ENCODE measurements at regions not wholly inside any gene's neighbourhood (a gene's known extent, or its start where the extent isn't known, plus 50 kb on each side); places are given as distances from the start of the nearest gene placed in this dataset.
"Not testable (repeated sequence)": the region's sequence is repeated elsewhere in the genome, so short reads cannot be mapped to it uniquely, and the experiment has no call there.

GRCh38 chr7:65453341-65454030 is 79.8 kb downstream of the ZNF92 start:
- no peak overlapping the region for H3K4me3 ChIP-seq
- H3K27me3 ChIP-seq = no peaks in the 10 kb centered on the region
- ATAC-seq (peak in 1 of 4 donors; percentile 50), DNase-seq (no peak)
- intact Hi-C loops (cut with DNase I) = no loop called here
- H3K27ac ChIP-seq = no peak overlapping the region
- no peaks in the 10 kb centered on the region for H3K9me3 ChIP-seq
- 44% methylated on average over 5 of the region's 9 CpGs for WGBS (ENCODE audit: insufficient coverage, low coverage, low lambda C conversion rate, missing lambda C conversion rate)
- H3K4me1 ChIP-seq = no peaks in the 10 kb centered on the region
- TF ChIP-seq CTCF (IDR thresholded peaks at IDR 0.05) = no peak
- no peak for TF ChIP-seq POLR2A (IDR thresholded peaks at IDR 0.05)
- no peaks in the 10 kb centered on the region for H3K36me3 ChIP-seq

GRCh38 chr7:65454469-65454868 is 80.8 kb downstream of the ZNF92 start:
- TF ChIP-seq CTCF (IDR thresholded peaks at IDR 0.05) (no peak), POLR2A (IDR thresholded peaks at IDR 0.05) (no peak)
- ATAC-seq (no peak), DNase-seq (no peak)
- Histone ChIP-seq H3K9me3 (no peaks in the 10 kb centered on the region), H3K4me3 (no peak overlapping the region), H3K27ac (no peak overlapping the region), H3K36me3 (no peaks in the 10 kb centered on the region), H3K27me3 (no peaks in the 10 kb centered on the region), H3K4me1 (no peaks in the 10 kb centered on the region)
- intact Hi-C loops (cut with DNase I) = no loop called here

- H3K36me3 ChIP-seq; H3K9me3 ChIP-seq; H3K27me3 ChIP-seq; ATAC-seq; DNase-seq; H3K4me3 ChIP-seq; intact Hi-C loops (cut with DNase I); H3K4me1 ChIP-seq; H3K27ac ChIP-seq: not testable (repeated sequence)
- whole genome bisulfite sequencing (ENCODE audit: insufficient coverage, low coverage, low lambda C conversion rate, missing lambda C conversion rate) = 77% methylated on average over 4 of the region's 4 CpGs
Observed at GRCh38 chr7:65455050-65455449, 81.4 kb downstream of the ZNF92 start.

- intact Hi-C loops (cut with DNase I) = no loop called here
- Histone ChIP-seq H3K27ac (no peak overlapping the region), H3K27me3 (no peaks in the 10 kb centered on the region), H3K4me3 (no peak overlapping the region), H3K9me3 (no peaks in the 10 kb centered on the region), H3K36me3 (no peaks in the 10 kb centered on the region), H3K4me1 (no peaks in the 10 kb centered on the region)
- DNase-seq (no peak), ATAC-seq (peak; percentile 71 to 94 (median 76))
- TF ChIP-seq POLR2A (IDR thresholded peaks at IDR 0.05) (no peak), CTCF (IDR thresholded peaks at IDR 0.05) (no peak)
- WGBS (ENCODE audit: insufficient coverage, low coverage, low lambda C conversion rate, missing lambda C conversion rate) = 34% methylated on average over 5 of the region's 5 CpGs
Observed at GRCh38 chr7:65457705-65458104, 84.0 kb downstream of the ZNF92 start.

GRCh38 chr7:65459438-65459837 is 85.8 kb downstream of the ZNF92 start:
- Histone ChIP-seq H3K9me3 (no peaks in the 10 kb centered on the region), H3K4me1 (no peaks in the 10 kb centered on the region), H3K27ac (no peak overlapping the region), H3K27me3 (no peaks in the 10 kb centered on the region), H3K36me3 (no peaks in the 10 kb centered on the region), H3K4me3 (no peak overlapping the region)
- DNase-seq (no peak), ATAC-seq (no peak)
- intact Hi-C loops (cut with DNase I) = no loop called here
- whole genome bisulfite sequencing (ENCODE audit: insufficient coverage, low coverage, low lambda C conversion rate, missing lambda C conversion rate) = 70% methylated on average over 4 of the region's 4 CpGs
- TF ChIP-seq POLR2A (IDR thresholded peaks at IDR 0.05) = no peak
- TF ChIP-seq CTCF (IDR thresholded peaks at IDR 0.05) = no peak
